HCT116 (cell line): ENCODE measurements at regions not wholly inside any gene's neighbourhood (a gene's known extent, or its start where the extent isn't known, plus 50 kb on each side); places are given as distances from the start of the nearest gene placed in this dataset.

Experiments
- ATAC-seq: fragments of 200-7000 bp; cut with Tn5 transposase; 2 replicates; pipeline ENCODE4 v1.9.1; 2020; ENCODE audit warnings: mild to moderate bottlenecking, moderate library complexity
- BruUV-seq: library from RNA; stranded (reverse); fragments of 400-500 nt; replicated peaks from 2 replicates; lab custom pipeline; 2021; lab: Mats Ljungman, UMichigan
- CTCF ChIA-PET: fragments of 300-600 bp; sonication (Branson Sonifier 250); formaldehyde crosslinking; loops from one replicate; lab custom pipeline; 2021; ENCODE audit warnings: antibody characterized with exemption; lab: Charles Lee
- POLR2A ChIA-PET: fragments of 300-600, 350-600 bp; sonication (Branson Sonifier 250); formaldehyde crosslinking; loops from one replicate; lab custom pipeline; 2021; ENCODE audit warnings: antibody characterized with exemption; lab: Charles Lee
- RAD21 ChIA-PET, 2 experiments: fragments of 300-600 bp; sonication (Branson Sonifier 250); formaldehyde crosslinking; loops; one replicate each; lab custom pipeline; 2023; ENCODE audit warnings: low total read pairs in 2 of 2; ENCODE audit not compliant: uncharacterized antibody in 2 of 2, unreplicated experiment in 2 of 2, low non-redundant PET in 1 of 2; lab: Charles Lee
- DNase-seq: peaks from one replicate; pipeline ENCODE4 v3.0.0-alpha.2; 2010; ENCODE audit warnings: low read depth, low spot score
- H2AFZ ChIP-seq: fragments of 200-600 bp; shearing (Covaris generic), sonication (generic); 2 replicates; pipeline ENCODE4 v1.6.1; 2017; ENCODE audit warnings: low read depth, mixed run types, mixed read lengths, antibody characterized with exemption, low read length; ENCODE audit not compliant: poor library complexity, severe bottlenecking
- H3K27ac ChIP-seq: 2 replicates; pipeline ENCODE4 v1.5.1; 2012; ENCODE audit warnings: low read depth, low read length
- H3K27me3 ChIP-seq: fragments of 200-600 bp; sonication (generic); 2 replicates; pipeline ENCODE4 v1.6.1; 2016; ENCODE audit warnings: mixed run types, low read length, mixed read lengths; ENCODE audit not compliant: insufficient read depth
- H3K36me3 ChIP-seq, 2 experiments: fragments of 200-500 bp in 1 of 2; fragments of 200-600 bp in 1 of 2; sonication (Bioruptor generic) in 1 of 2; sonication (generic) in 1 of 2; 2 replicates each; pipeline versions ENCODE4 v1.5.1 to v1.6.1; 2014 to 2016; ENCODE audit warnings: low read length in 2 of 2, inconsistent platforms in 1 of 2, mixed read lengths in 1 of 2, mixed run types in 1 of 2; ENCODE audit not compliant: insufficient read depth in 2 of 2, control insufficient read depth in 1 of 2
- H3K4me1 ChIP-seq, 2 experiments: fragments of 200-600 bp in 1 of 2; sonication (generic) in 1 of 2; 2 replicates each; pipeline versions ENCODE4 v1.5.1 to v1.6.1; 2012 to 2017; ENCODE audit warnings: low read length in 2 of 2, inconsistent platforms in 1 of 2, mild to moderate bottlenecking in 1 of 2, mixed read lengths in 1 of 2, mixed run types in 1 of 2, moderate library complexity in 1 of 2; ENCODE audit not compliant: insufficient read depth in 2 of 2, control insufficient read depth in 1 of 2
- H3K4me2 ChIP-seq: fragments of 200-600 bp; sonication (generic); 2 replicates; pipeline ENCODE4 v1.6.1; 2017; ENCODE audit warnings: mixed run types, low read length, mixed read lengths
- H3K4me3 ChIP-seq, 2 experiments: fragments of 200-600 bp in 1 of 2; sonication (generic) in 1 of 2; replicated peaks in 1 of 2; 2 replicates each; pipeline ENCODE4 v1.5.1; 2011 to 2016; ENCODE audit warnings: low read length in 2 of 2, control low read depth in 1 of 2, low read depth in 1 of 2, mild to moderate bottlenecking in 1 of 2, mixed read lengths in 1 of 2, mixed run types in 1 of 2
- H3K79me2 ChIP-seq: fragments of 200-600 bp; sonication (generic); 2 replicates; pipeline ENCODE4 v1.6.1; 2017; ENCODE audit warnings: mild to moderate bottlenecking, mixed run types, low read length, moderate library complexity, mixed read lengths; ENCODE audit not compliant: insufficient read depth
- H3K9ac ChIP-seq: fragments of 200-600 bp; sonication (generic); 2 replicates; pipeline ENCODE4 v1.6.1; 2016; ENCODE audit warnings: low read length, mixed read lengths
- H3K9me2 ChIP-seq: fragments of 200-600 bp; sonication (generic), shearing (Covaris generic); 2 replicates; pipeline ENCODE4 v1.6.1; 2017; ENCODE audit warnings: mixed run types, mild to moderate bottlenecking, moderate library complexity; ENCODE audit not compliant: insufficient read depth
- H3K9me3 ChIP-seq, 2 experiments: fragments of 200-500 bp in 1 of 2; fragments of 200-600 bp in 1 of 2; sonication (Bioruptor generic) in 1 of 2; sonication (generic) in 1 of 2; 2 replicates each; pipeline ENCODE4 v1.6.1; 2014 to 2017; ENCODE audit warnings: low read length in 2 of 2, mixed read lengths in 2 of 2, inconsistent platforms in 1 of 2, low read depth in 1 of 2, mild to moderate bottlenecking in 1 of 2, mixed run types in 1 of 2, moderate library complexity in 1 of 2; ENCODE audit not compliant: control insufficient read depth in 1 of 2, insufficient read depth in 1 of 2
- H4K20me1 ChIP-seq: fragments of 200-600 bp; sonication (generic), shearing (Covaris generic); 2 replicates; pipeline ENCODE4 v1.6.1; 2017; ENCODE audit warnings: mixed run types, mild to moderate bottlenecking, moderate library complexity; ENCODE audit not compliant: insufficient read depth
- CEBPB ChIP-seq: IDR thresholded peaks from 2 replicates; pipeline ENCODE4 v1.6.1; 2012; ENCODE audit warnings: low read depth
- EGR1 ChIP-seq: IDR thresholded peaks from 2 replicates; pipeline ENCODE4 v1.6.1; 2012; ENCODE audit warnings: low read depth
- ELF1 ChIP-seq: IDR thresholded peaks from 2 replicates; pipeline ENCODE4 v1.6.1; 2012; ENCODE audit warnings: low read depth, borderline replicate concordance
- EZH2phosphoT487 ChIP-seq: fragments of 200-600 bp; IDR thresholded peaks from 2 replicates; pipeline ENCODE4 v1.6.1; 2018; ENCODE audit warnings: antibody characterized with exemption, borderline replicate concordance
- FOSL1 ChIP-seq: IDR thresholded peaks from 2 replicates; pipeline ENCODE4 v1.6.1; 2012; ENCODE audit warnings: low read depth
- JUND ChIP-seq: IDR thresholded peaks from 2 replicates; pipeline ENCODE4 v1.6.1; 2012
- SRF ChIP-seq: IDR thresholded peaks from 2 replicates; pipeline ENCODE4 v1.6.1; 2012; ENCODE audit warnings: low read depth
- TCF7L2 ChIP-seq: IDR thresholded peaks from 2 replicates; pipeline ENCODE4 v1.7.0; 2011; ENCODE audit warnings: borderline replicate concordance, inconsistent platforms; ENCODE audit not compliant: insufficient read depth, insufficient read length; ENCODE audit errors: extremely low read depth
- YY1 ChIP-seq: IDR thresholded peaks from 2 replicates; pipeline ENCODE4 v1.6.1; 2011; ENCODE audit warnings: low read length, low read depth, moderate library complexity, mild to moderate bottlenecking; ENCODE audit not compliant: insufficient replicate concordance; ENCODE audit errors: extremely low read depth
- ZFX ChIP-seq: fragments of 450-650 bp; IDR thresholded peaks from 2 replicates; pipeline ENCODE4 v1.6.1; 2017
- ZNF274 ChIP-seq: fragments of 200-500 bp; sonication (Bioruptor generic); IDR thresholded peaks from 2 replicates; pipeline ENCODE4 v1.6.1; 2014; ENCODE audit warnings: mild to moderate bottlenecking, low read depth, low read length, inconsistent platforms
- intact Hi-C: fragments of 100-400 bp; cut with micrococcal nuclease; formaldehyde crosslinking; loops from 2 replicates; pipeline ENCODE4 v1.10.0; 2022
- TF ChIP-seq, protein P1 (sequence below): IDR thresholded peaks from 2 replicates; pipeline ENCODE4 v1.6.1; 2012; ENCODE audit warnings: low read depth
- TF ChIP-seq, protein P2 (sequence below), 3 experiments: fragments of 200-600 bp in 1 of 3; sonication (generic) in 1 of 3; IDR thresholded peaks in 2 of 3; conservative IDR thresholded peaks in 1 of 3; 2 replicates each; pipeline ENCODE4 v1.5.1; 2012 to 2017; ENCODE audit warnings: low read depth in 2 of 3, low read length in 2 of 3, antibody characterized with exemption in 1 of 3, borderline replicate concordance in 1 of 3, control low read depth in 1 of 3, mild to moderate bottlenecking in 1 of 3, mixed read lengths in 1 of 3, mixed run types in 1 of 3, moderate library complexity in 1 of 3; ENCODE audit not compliant: insufficient read depth in 1 of 3
- TF ChIP-seq, protein P3 (sequence below): IDR thresholded peaks from 2 replicates; pipeline ENCODE4 v1.6.1; 2012

DNA sequence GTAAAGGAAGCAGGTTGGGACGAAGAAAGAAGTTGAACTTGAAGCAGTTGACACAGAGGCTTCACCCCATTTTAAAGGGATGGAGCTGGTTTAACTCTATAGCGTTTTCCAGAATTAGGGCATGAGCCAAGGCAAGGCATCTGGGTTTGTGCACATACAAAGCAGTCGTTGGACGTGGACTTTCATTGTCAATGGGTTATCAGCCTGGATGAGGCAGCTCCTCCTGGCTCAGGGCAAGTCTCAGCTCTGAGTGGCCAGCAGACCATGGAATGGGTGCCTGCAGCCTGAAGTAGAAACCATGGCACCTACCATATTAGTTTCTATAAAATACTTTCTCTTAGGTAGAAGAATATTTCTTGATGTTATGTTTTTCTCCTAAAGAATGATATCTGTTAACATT lies 163.8 kb upstream of the KCNK2 start (continued):
- TF ChIP-seq, protein P1, sequence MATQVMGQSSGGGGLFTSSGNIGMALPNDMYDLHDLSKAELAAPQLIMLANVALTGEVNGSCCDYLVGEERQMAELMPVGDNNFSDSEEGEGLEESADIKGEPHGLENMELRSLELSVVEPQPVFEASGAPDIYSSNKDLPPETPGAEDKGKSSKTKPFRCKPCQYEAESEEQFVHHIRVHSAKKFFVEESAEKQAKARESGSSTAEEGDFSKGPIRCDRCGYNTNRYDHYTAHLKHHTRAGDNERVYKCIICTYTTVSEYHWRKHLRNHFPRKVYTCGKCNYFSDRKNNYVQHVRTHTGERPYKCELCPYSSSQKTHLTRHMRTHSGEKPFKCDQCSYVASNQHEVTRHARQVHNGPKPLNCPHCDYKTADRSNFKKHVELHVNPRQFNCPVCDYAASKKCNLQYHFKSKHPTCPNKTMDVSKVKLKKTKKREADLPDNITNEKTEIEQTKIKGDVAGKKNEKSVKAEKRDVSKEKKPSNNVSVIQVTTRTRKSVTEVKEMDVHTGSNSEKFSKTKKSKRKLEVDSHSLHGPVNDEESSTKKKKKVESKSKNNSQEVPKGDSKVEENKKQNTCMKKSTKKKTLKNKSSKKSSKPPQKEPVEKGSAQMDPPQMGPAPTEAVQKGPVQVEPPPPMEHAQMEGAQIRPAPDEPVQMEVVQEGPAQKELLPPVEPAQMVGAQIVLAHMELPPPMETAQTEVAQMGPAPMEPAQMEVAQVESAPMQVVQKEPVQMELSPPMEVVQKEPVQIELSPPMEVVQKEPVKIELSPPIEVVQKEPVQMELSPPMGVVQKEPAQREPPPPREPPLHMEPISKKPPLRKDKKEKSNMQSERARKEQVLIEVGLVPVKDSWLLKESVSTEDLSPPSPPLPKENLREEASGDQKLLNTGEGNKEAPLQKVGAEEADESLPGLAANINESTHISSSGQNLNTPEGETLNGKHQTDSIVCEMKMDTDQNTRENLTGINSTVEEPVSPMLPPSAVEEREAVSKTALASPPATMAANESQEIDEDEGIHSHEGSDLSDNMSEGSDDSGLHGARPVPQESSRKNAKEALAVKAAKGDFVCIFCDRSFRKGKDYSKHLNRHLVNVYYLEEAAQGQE: no peak
- TF ChIP-seq YY1 (no peak), ELF1 (no peak), ZFX (no peak)

DNA sequence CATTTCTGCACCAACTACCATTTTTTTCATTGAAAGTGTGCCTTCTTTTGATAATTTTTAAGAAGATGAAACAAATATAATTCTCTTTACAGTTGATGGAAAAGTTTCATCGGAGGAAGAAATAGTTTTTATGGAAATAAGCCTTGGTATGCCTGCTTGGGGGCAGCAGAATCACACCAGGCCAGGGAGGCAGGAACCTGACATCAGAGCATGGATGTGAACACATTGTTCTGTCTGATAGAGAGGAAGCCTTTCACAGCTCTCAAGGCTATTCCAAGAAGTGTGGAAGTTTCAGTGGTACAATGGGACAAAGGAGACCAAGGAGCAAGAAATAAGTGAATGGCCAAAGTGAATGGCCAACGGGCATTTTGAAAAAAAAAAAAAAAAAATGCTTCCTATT lies 162.2 kb upstream of the KCNK2 start:
- Histone ChIP-seq H3K79me2 (no peaks in the 10 kb centered on the region), H3K4me1 (no peaks in the 10 kb centered on the region), H3K4me3 (no peak overlapping the region), H3K27ac (no peak overlapping the region), H3K9ac (no peak overlapping the region), H4K20me1 (no peaks in the 10 kb centered on the region), H2AFZ (peak overlapping the region; percentile 54), H3K27me3 (no peaks in the 10 kb centered on the region), H3K36me3 (no peaks in the 10 kb centered on the region), H3K9me3 (no peaks in the 10 kb centered on the region), H3K9me2 (no peaks in the 10 kb centered on the region), H3K4me2 (no peak overlapping the region)
- CTCF ChIA-PET: no interaction called here
- POLR2A ChIA-PET: no interaction called here
- DNase-seq (no peak), ATAC-seq (no peak)
- RAD21 ChIA-PET: no interaction called here
- intact Hi-C loops: no loop called here
- no TSS peak for BruUV-seq
- no peak for TF ChIP-seq YY1
- TF ChIP-seq CEBPB: no peak
- TF ChIP-seq FOSL1: no peak
- no peak for TF ChIP-seq ZNF274
- TF ChIP-seq EZH2phosphoT487: no peak
- TF ChIP-seq JUND: no peak
- TF ChIP-seq SRF: no peak
- TF ChIP-seq EGR1: no peak
- TF ChIP-seq, protein P1: no peak
- TF ChIP-seq TCF7L2: no peak
- TF ChIP-seq, protein P2, sequence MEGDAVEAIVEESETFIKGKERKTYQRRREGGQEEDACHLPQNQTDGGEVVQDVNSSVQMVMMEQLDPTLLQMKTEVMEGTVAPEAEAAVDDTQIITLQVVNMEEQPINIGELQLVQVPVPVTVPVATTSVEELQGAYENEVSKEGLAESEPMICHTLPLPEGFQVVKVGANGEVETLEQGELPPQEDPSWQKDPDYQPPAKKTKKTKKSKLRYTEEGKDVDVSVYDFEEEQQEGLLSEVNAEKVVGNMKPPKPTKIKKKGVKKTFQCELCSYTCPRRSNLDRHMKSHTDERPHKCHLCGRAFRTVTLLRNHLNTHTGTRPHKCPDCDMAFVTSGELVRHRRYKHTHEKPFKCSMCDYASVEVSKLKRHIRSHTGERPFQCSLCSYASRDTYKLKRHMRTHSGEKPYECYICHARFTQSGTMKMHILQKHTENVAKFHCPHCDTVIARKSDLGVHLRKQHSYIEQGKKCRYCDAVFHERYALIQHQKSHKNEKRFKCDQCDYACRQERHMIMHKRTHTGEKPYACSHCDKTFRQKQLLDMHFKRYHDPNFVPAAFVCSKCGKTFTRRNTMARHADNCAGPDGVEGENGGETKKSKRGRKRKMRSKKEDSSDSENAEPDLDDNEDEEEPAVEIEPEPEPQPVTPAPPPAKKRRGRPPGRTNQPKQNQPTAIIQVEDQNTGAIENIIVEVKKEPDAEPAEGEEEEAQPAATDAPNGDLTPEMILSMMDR (IDR thresholded peaks at IDR 0.05 in 2 of 3, conservative IDR thresholded peaks at IDR 0.05 in 1 of 3; ENCODE audit: borderline replicate concordance in 1 of 3, insufficient read depth in 1 of 3, low read depth in 2 of 3, low read length in 2 of 3): no peak
- TF ChIP-seq, protein P3, sequence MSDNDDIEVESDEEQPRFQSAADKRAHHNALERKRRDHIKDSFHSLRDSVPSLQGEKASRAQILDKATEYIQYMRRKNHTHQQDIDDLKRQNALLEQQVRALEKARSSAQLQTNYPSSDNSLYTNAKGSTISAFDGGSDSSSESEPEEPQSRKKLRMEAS: no peak
